ENCODE measurements at regions not wholly inside any gene's neighbourhood (a gene's known extent, or its start where the extent isn't known, plus 50 kb on each side); places are given as distances from the start of the nearest gene placed in this dataset.
"Not testable (repeated sequence)": the region's sequence is repeated elsewhere in the genome, so short reads cannot be mapped to it uniquely, and the experiment has no call there.

GRCh38 chr5:126139773-126140172, 283.4 kb upstream of the GRAMD2B start:
- no peak overlapping the region for H3K27ac ChIP-seq (ENCODE audit: insufficient read depth, low read depth, low read length)
- no peaks in the 10 kb centered on the region for H3K9me3 ChIP-seq (replicated peaks; ENCODE audit: control insufficient read depth, insufficient read depth, low read length)
- H3K4me3 ChIP-seq (replicated peaks in 1 of 3; ENCODE audit: insufficient read depth in 1 of 3, low read depth in 1 of 3, low read length in 3 of 3), result no peak overlapping the region
- H3K9me1 ChIP-seq (replicated peaks; ENCODE audit: control insufficient read depth, extremely low read depth, insufficient read depth, low read length), result no peaks in the 10 kb centered on the region
- no TSS peak for BruUV-seq (replicated peaks)
- intact Hi-C loops (cut with micrococcal nuclease) (no loop called here), dilution Hi-C loops (cut with MboI; ENCODE audit: extremely low pct_ligation_motif_present, low sequenced_read_pairs) (no loop called here)
- POLR2A ChIA-PET, result no interaction called here
- no peaks in the 10 kb centered on the region for H3K79me2 ChIP-seq (ENCODE audit: control insufficient read depth, insufficient read depth, low read length)
- TF ChIP-seq CTCF (IDR thresholded peaks at IDR 0.05; ENCODE audit: extremely low read depth in 1 of 2, insufficient read depth in 1 of 2, low read depth in 1 of 2, low read length in 2 of 2), result no peak
- TF ChIP-seq MYC (IDR thresholded peaks at IDR 0.05; ENCODE audit: low read depth, low read length), result no peak
- no peak for TF ChIP-seq FOS (IDR thresholded peaks at IDR 0.05; ENCODE audit: borderline replicate concordance, insufficient read depth, low read length)
- DNase-seq (ENCODE audit: low read depth, low spot score) (no peak), FAIRE-seq (no peak)
- H3K9ac ChIP-seq (replicated peaks; ENCODE audit: extremely low read depth, insufficient read depth, low read length), result no peak overlapping the region
- no peaks in the 10 kb centered on the region for H4K20me1 ChIP-seq (replicated peaks; ENCODE audit: control insufficient read depth, extremely low read depth, insufficient read depth, low read length)
- CTCF ChIA-PET, result no interaction called here
- no peak overlapping the region for H2AFZ ChIP-seq (ENCODE audit: low read depth, low read length)
- H3K4me2 ChIP-seq (ENCODE audit: insufficient read depth, low read length), result no peak overlapping the region
- H3K4me1 ChIP-seq (ENCODE audit: control insufficient read depth, extremely low read depth, insufficient read depth, low read length), result no peaks in the 10 kb centered on the region
- no peaks in the 10 kb centered on the region for H3K36me3 ChIP-seq (ENCODE audit: control insufficient read depth in 2 of 2, extremely low read depth in 1 of 2, insufficient read depth in 2 of 2, low read length in 2 of 2)
- H3K27me3 ChIP-seq (ENCODE audit: control insufficient read depth in 2 of 2, insufficient read depth in 2 of 2, low read length in 2 of 2), result no peaks in the 10 kb centered on the region

GRCh38 chr5:126143622-126144021, 279.6 kb upstream of the GRAMD2B start:
- H3K4me3 ChIP-seq (replicated peaks in 1 of 3; ENCODE audit: insufficient read depth in 1 of 3, low read depth in 1 of 3, low read length in 3 of 3), result no peak overlapping the region
- no peak overlapping the region for H2AFZ ChIP-seq (ENCODE audit: low read depth, low read length)
- H3K4me2 ChIP-seq (ENCODE audit: insufficient read depth, low read length), result no peak overlapping the region
- intact Hi-C loops (cut with micrococcal nuclease), result no loop called here
- dilution Hi-C loops (cut with MboI; ENCODE audit: extremely low pct_ligation_motif_present, low sequenced_read_pairs), result no loop called here
- BruUV-seq (replicated peaks), result no TSS peak
- no peaks in the 10 kb centered on the region for H3K4me1 ChIP-seq (ENCODE audit: control insufficient read depth, extremely low read depth, insufficient read depth, low read length)
- ChIA-PET POLR2A (no interaction called here), CTCF (no interaction called here)
- no peaks in the 10 kb centered on the region for H4K20me1 ChIP-seq (replicated peaks; ENCODE audit: control insufficient read depth, extremely low read depth, insufficient read depth, low read length)
- no peaks in the 10 kb centered on the region for H3K9me1 ChIP-seq (replicated peaks; ENCODE audit: control insufficient read depth, extremely low read depth, insufficient read depth, low read length)
- H3K9me3 ChIP-seq (replicated peaks; ENCODE audit: control insufficient read depth, insufficient read depth, low read length), result no peaks in the 10 kb centered on the region
- H3K27ac ChIP-seq (ENCODE audit: insufficient read depth, low read depth, low read length), result no peak overlapping the region
- TF ChIP-seq POLR2A (IDR thresholded peaks at IDR 0.05; ENCODE audit: low read depth, low read length) (no peak), MAX (IDR thresholded peaks at IDR 0.05; ENCODE audit: insufficient read depth, insufficient read length) (no peak), EZH2 (IDR thresholded peaks at IDR 0.05; ENCODE audit: borderline replicate concordance, low read depth, low read length, severe bottlenecking) (no peak), JUN (IDR thresholded peaks at IDR 0.05; ENCODE audit: borderline replicate concordance, insufficient read depth, insufficient read length, low read depth) (no peak), POLR2AphosphoS5 (IDR thresholded peaks at IDR 0.05; ENCODE audit: insufficient read depth, low read depth, low read length) (no peak), MYC (IDR thresholded peaks at IDR 0.05; ENCODE audit: low read depth, low read length) (no peak)
- H3K27me3 ChIP-seq (ENCODE audit: control insufficient read depth in 2 of 2, insufficient read depth in 2 of 2, low read length in 2 of 2), result no peaks in the 10 kb centered on the region
- no peaks in the 10 kb centered on the region for H3K36me3 ChIP-seq (ENCODE audit: control insufficient read depth in 2 of 2, extremely low read depth in 1 of 2, insufficient read depth in 2 of 2, low read length in 2 of 2)
- no peak for DNase-seq (ENCODE audit: low read depth, low spot score)
- no peak overlapping the region for H3K9ac ChIP-seq (replicated peaks; ENCODE audit: extremely low read depth, insufficient read depth, low read length)
- FAIRE-seq, result no peak
- H3K79me2 ChIP-seq (ENCODE audit: control insufficient read depth, insufficient read depth, low read length), result no peaks in the 10 kb centered on the region

- H3K4me2 ChIP-seq (ENCODE audit: insufficient read depth, low read length); H3K27me3 ChIP-seq (ENCODE audit: control insufficient read depth in 2 of 2, insufficient read depth in 2 of 2, low read length in 2 of 2); H3K36me3 ChIP-seq (ENCODE audit: control insufficient read depth in 2 of 2, extremely low read depth in 1 of 2, insufficient read depth in 2 of 2, low read length in 2 of 2); DNase-seq (ENCODE audit: low read depth, low spot score); H3K9ac ChIP-seq (replicated peaks; ENCODE audit: extremely low read depth, insufficient read depth, low read length); BruUV-seq (replicated peaks); H3K27ac ChIP-seq (ENCODE audit: insufficient read depth, low read depth, low read length); POLR2A ChIA-PET; H3K9me1 ChIP-seq (replicated peaks; ENCODE audit: control insufficient read depth, extremely low read depth, insufficient read depth, low read length); dilution Hi-C loops (cut with MboI; ENCODE audit: extremely low pct_ligation_motif_present, low sequenced_read_pairs); intact Hi-C loops (cut with micrococcal nuclease); FAIRE-seq; H4K20me1 ChIP-seq (replicated peaks; ENCODE audit: control insufficient read depth, extremely low read depth, insufficient read depth, low read length); H3K4me1 ChIP-seq (ENCODE audit: control insufficient read depth, extremely low read depth, insufficient read depth, low read length); H3K79me2 ChIP-seq (ENCODE audit: control insufficient read depth, insufficient read depth, low read length); H3K4me3 ChIP-seq (replicated peaks in 1 of 3; ENCODE audit: insufficient read depth in 1 of 3, low read depth in 1 of 3, low read length in 3 of 3); H3K9me3 ChIP-seq (replicated peaks; ENCODE audit: control insufficient read depth, insufficient read depth, low read length); H2AFZ ChIP-seq (ENCODE audit: low read depth, low read length); CTCF ChIA-PET: not testable (repeated sequence)
These were observed 272.9 kb upstream of the GRAMD2B start for GRCh38 chr5:126150319-126150718.

All from endothelial cell of umbilical vein (primary cell).